ENCODE measurements at regions not wholly inside any gene's neighbourhood (a gene's known extent, or its start where the extent isn't known, plus 50 kb on each side); places are given as distances from the start of the nearest gene placed in this dataset.

DNA sequence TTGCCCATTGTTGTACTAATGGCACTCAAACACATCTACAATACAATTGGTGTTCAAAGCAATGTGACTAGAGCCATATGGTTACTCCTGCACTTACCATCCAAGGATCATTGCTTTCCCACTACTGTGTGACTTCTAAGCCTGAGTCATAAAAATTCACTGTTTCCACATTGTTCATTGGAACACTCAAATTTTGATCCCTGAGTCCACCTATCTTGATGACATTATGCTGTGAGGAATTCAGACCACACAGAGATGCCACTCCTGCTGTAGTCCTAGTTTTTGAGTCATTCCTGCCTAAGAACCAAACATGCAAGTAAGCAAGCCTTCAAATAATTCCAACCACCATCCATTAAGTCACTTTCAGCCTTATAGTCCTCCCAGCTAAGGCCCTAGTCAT lies 176.2 kb downstream of the EFHB start:
- TF ChIP-seq, protein P1, sequence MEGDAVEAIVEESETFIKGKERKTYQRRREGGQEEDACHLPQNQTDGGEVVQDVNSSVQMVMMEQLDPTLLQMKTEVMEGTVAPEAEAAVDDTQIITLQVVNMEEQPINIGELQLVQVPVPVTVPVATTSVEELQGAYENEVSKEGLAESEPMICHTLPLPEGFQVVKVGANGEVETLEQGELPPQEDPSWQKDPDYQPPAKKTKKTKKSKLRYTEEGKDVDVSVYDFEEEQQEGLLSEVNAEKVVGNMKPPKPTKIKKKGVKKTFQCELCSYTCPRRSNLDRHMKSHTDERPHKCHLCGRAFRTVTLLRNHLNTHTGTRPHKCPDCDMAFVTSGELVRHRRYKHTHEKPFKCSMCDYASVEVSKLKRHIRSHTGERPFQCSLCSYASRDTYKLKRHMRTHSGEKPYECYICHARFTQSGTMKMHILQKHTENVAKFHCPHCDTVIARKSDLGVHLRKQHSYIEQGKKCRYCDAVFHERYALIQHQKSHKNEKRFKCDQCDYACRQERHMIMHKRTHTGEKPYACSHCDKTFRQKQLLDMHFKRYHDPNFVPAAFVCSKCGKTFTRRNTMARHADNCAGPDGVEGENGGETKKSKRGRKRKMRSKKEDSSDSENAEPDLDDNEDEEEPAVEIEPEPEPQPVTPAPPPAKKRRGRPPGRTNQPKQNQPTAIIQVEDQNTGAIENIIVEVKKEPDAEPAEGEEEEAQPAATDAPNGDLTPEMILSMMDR (conservative IDR thresholded peaks at IDR 0.05; ENCODE audit: low read depth, low read length) = no peak
- TF ChIP-seq EZH2 (IDR thresholded peaks at IDR 0.05; ENCODE audit: borderline replicate concordance, low read depth, low read length, poor library complexity, severe bottlenecking) = no peak
